Glutamatergic neuron (in vitro differentiated cells): ENCODE measurements at regions not wholly inside any gene's neighbourhood (a gene's known extent, or its start where the extent isn't known, plus 50 kb on each side); places are given as distances from the start of the nearest gene placed in this dataset.

Experiments used
- DNase-seq: peaks from one replicate; pipeline ENCODE4 v3.0.0; 2022
- H3K27ac Mint-ChIP-seq: one replicate; pipeline ENCODE4 v1.8.0; 2020; ENCODE audit warnings: mild to moderate bottlenecking, mixed read lengths, inconsistent platforms; ENCODE audit not compliant: unreplicated experiment
- H3K27me3 Mint-ChIP-seq: one replicate; pipeline ENCODE4 v1.8.0; 2020; ENCODE audit warnings: mild to moderate bottlenecking, moderate library complexity, mixed read lengths, inconsistent platforms; ENCODE audit not compliant: unreplicated experiment
- H3K36me3 Mint-ChIP-seq: one replicate; pipeline ENCODE4 v1.8.0; 2020; ENCODE audit warnings: mild to moderate bottlenecking, mixed read lengths, inconsistent platforms; ENCODE audit not compliant: unreplicated experiment
- H3K4me1 Mint-ChIP-seq: one replicate; pipeline ENCODE4 v1.8.0; 2020; ENCODE audit warnings: mild to moderate bottlenecking, low read depth, mixed read lengths, inconsistent platforms; ENCODE audit not compliant: unreplicated experiment
- H3K4me3 Mint-ChIP-seq: one replicate; pipeline ENCODE4 v1.8.0; 2020; ENCODE audit warnings: mild to moderate bottlenecking, mixed read lengths, inconsistent platforms; ENCODE audit not compliant: unreplicated experiment
- H3K9me3 Mint-ChIP-seq: one replicate; pipeline ENCODE4 v1.8.0; 2020; ENCODE audit warnings: mild to moderate bottlenecking, moderate library complexity, mixed read lengths, inconsistent platforms; ENCODE audit not compliant: unreplicated experiment
- TF ChIP-seq, protein P1 (sequence below): fragments of 200-600 bp; sonication (generic); IDR thresholded peaks from one replicate; pipeline ENCODE4 v1.5.0; 2021; ENCODE audit not compliant: partially characterized antibody, unreplicated experiment

- peaks cover 1% of the 10 kb centered on the region for H3K9me3 Mint-ChIP-seq
- no peaks in the 10 kb centered on the region for H3K36me3 Mint-ChIP-seq
- H3K27me3 Mint-ChIP-seq: no peaks in the 10 kb centered on the region
- H3K4me1 Mint-ChIP-seq: peaks cover 3% of the 10 kb centered on the region
- DNase-seq: no peak
- no peak overlapping the region for H3K27ac Mint-ChIP-seq
- TF ChIP-seq, protein P1, sequence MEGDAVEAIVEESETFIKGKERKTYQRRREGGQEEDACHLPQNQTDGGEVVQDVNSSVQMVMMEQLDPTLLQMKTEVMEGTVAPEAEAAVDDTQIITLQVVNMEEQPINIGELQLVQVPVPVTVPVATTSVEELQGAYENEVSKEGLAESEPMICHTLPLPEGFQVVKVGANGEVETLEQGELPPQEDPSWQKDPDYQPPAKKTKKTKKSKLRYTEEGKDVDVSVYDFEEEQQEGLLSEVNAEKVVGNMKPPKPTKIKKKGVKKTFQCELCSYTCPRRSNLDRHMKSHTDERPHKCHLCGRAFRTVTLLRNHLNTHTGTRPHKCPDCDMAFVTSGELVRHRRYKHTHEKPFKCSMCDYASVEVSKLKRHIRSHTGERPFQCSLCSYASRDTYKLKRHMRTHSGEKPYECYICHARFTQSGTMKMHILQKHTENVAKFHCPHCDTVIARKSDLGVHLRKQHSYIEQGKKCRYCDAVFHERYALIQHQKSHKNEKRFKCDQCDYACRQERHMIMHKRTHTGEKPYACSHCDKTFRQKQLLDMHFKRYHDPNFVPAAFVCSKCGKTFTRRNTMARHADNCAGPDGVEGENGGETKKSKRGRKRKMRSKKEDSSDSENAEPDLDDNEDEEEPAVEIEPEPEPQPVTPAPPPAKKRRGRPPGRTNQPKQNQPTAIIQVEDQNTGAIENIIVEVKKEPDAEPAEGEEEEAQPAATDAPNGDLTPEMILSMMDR: no peak
- H3K4me3 Mint-ChIP-seq: no peak overlapping the region
These were observed 2180.2 kb upstream of the PCDH20 start for GRCh38 chr13:63595811-63596210.

GRCh38 chr13:63586467-63586866, 2170.8 kb upstream of the PCDH20 start:
- Mint-ChIP-seq H3K4me1 (no peaks in the 10 kb centered on the region), H3K4me3 (no peak overlapping the region), H3K27me3 (no peaks in the 10 kb centered on the region), H3K27ac (no peak overlapping the region), H3K9me3 (no peaks in the 10 kb centered on the region), H3K36me3 (no peaks in the 10 kb centered on the region)
- TF ChIP-seq, protein P1: no peak
- no peak for DNase-seq

- Mint-ChIP-seq H3K36me3 (peaks cover 7% of the 10 kb centered on the region), H3K4me3 (no peak overlapping the region), H3K27ac (no peak overlapping the region), H3K27me3 (no peaks in the 10 kb centered on the region), H3K4me1 (no peaks in the 10 kb centered on the region), H3K9me3 (no peaks in the 10 kb centered on the region)
- TF ChIP-seq, protein P1: no peak
- DNase-seq: no peak
These were observed 2163.1 kb upstream of the PCDH20 start for GRCh38 chr13:63578796-63579195.

DNA sequence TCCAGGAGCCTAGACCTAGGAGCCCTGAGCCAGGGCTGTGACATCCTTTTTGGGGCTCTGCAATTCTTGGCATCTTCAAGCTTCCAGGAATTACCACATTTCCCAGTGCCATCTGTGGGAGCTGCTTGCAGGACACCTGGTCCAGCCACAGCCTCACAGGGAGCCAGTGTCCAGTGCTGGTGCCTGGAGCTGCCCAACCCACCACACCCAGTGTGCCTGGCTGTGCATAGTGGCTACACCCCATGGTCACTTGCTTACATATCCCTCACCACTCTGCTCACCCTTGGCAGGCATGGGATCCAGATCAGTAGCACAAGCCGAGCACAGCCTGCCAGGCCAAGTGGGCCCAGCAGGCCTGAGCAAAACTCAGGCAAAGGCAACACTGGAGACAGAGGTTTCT, 2151.4 kb upstream of the PCDH20 start:
- Mint-ChIP-seq H3K27ac (no peak overlapping the region), H3K4me3 (no peak overlapping the region), H3K9me3 (no peaks in the 10 kb centered on the region), H3K27me3 (no peaks in the 10 kb centered on the region), H3K4me1 (no peaks in the 10 kb centered on the region), H3K36me3 (no peaks in the 10 kb centered on the region)
- DNase-seq: no peak
- TF ChIP-seq, protein P1: no peak

DNA sequence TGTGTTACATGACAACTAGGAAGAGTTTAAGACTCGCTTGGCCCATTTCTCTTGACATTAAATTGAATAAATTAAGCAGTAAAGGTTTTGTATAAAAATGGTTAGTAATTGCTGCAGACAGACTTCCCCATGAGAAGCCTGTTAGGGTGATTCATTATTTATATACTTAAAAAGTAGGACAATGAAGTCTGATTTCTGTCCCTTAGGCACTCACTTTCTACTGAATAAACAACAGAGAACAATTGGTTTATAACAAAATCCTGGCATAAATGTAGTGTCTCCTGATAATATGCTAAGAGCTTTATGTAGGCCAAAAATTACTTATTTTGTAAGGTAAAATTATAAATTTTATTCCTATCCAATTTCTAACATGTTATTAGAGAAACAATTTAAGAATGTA, 2138.5 kb upstream of the PCDH20 start:
- no peaks in the 10 kb centered on the region for H3K36me3 Mint-ChIP-seq
- TF ChIP-seq, protein P1: no peak
- no peak overlapping the region for H3K27ac Mint-ChIP-seq

More for the DNA sequence above, 2138.5 kb upstream of the PCDH20 start:
- no peak overlapping the region for H3K4me3 Mint-ChIP-seq
- no peaks in the 10 kb centered on the region for H3K27me3 Mint-ChIP-seq
- H3K9me3 Mint-ChIP-seq: no peaks in the 10 kb centered on the region
- DNase-seq: no peak
- no peaks in the 10 kb centered on the region for H3K4me1 Mint-ChIP-seq
